ENCODE measurements at regions not wholly inside any gene's neighbourhood (a gene's known extent, or its start where the extent isn't known, plus 50 kb on each side); places are given as distances from the start of the nearest gene placed in this dataset.

- DNase-seq, result no peak
Measured at GRCh38 chr4:31107362-31107761, 387.2 kb downstream of the PCDH7 start.

DNA sequence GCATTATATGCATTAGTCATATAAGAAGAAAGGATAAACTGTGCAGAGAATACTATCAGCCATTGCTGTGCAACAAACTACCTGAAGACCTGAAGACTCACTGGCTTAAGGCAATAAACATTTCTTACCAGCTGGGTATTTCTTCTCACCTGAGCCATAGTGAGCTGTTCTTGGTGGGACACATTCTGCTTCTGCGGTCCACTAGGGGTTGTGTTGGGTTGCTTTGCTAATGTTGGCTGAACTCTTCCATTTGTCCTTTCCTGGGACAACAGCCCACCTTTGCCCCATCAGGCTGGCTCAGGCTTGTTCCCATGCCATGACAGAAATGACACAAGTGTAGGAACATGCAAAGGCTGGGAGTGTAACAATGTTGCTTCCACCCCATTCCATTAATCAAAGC is 388.6 kb downstream of the PCDH7 start:
- DNase-seq, result no peak

- DNase-seq, result no peak
Measured at GRCh38 chr4:31111790-31112189, 391.6 kb downstream of the PCDH7 start.

DNA sequence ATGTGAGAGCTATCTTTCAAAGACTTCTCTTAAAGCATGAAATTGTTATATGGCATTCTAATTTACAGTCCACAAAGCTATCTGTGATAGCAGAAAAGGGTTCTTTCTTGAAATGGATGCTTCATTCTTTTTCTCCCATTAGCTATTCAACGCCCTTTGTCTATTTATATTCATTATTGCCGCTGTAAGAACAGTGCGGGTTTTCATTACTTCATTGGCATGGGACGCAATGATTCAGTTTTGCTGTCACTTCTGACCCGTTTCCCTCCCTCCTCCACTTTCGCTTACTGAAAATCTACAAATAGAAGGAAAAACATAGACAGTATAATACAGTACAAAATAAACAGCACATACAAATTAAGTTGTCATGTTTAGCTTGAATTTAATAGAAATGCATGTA is 394.6 kb downstream of the PCDH7 start:
- DNase-seq, result no peak

GRCh38 chr4:31124008-31124585 is 403.9 kb downstream of the PCDH7 start:
- DNase-seq, result no peak

DNA sequence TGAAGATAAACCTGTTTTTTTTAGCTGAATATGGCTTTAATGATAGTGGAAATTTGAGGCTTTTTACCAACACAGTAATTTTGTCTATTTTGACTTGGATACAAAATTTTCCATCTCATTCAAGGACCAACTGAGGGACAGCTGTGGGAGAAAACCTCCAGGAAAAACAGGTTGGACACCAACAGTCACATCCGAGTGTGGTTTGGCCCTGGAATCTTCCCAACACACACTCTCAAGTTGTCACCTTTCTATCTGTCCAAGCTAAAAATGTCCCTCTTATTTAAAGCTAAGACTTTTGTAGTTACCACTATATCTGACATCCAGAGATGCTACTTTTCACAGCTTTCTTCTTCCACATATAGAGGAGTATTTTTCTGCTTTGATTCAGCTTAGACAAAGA is 404.9 kb downstream of the PCDH7 start:
- no peak for DNase-seq

DNA sequence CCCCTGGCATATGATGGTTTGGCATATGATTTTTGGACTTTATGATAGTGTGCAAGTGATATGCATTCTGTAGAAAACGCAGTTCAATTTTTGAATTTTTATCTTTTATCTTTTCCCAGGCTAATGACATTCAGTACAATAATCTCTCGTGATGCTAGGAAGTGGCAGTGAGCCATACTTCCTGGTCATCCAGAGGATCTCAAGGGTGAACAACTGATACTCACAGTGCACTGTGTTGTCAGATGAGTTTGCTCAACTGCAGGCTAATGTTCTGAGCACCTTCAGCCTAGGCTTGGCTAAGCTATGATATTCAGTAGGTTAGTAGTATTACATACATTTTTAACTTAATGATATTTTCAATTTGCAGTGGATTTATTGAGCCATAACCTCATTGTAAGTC is 405.3 kb downstream of the PCDH7 start:
- no peak for DNase-seq

DNA sequence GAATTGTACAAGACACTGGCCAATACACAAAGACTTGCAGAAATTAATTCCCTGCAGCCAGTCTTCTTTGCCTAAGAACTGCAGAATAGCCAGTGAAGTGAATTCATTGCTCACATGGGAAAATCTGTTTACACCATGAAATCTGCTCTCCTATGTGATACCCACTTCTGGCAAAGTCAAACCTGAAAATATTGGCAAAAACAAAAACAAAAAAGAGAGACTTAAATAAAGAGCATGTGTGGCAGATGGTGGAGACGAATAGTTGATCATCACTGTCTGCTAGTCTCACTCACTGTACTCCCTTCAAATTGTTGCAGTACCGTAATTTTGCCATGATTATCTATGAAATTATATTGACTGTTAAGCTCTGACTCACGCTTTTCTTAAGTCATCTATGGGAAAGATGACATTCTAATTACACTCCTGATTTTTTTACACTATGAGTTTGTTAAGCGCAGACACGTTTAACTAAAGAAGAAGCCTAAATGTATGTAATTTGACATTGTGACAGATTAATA is 406.8 kb downstream of the PCDH7 start:
- no peak for DNase-seq

GRCh38 chr4:31130930-31131329 is 410.8 kb downstream of the PCDH7 start:
- no peak for DNase-seq

DNA sequence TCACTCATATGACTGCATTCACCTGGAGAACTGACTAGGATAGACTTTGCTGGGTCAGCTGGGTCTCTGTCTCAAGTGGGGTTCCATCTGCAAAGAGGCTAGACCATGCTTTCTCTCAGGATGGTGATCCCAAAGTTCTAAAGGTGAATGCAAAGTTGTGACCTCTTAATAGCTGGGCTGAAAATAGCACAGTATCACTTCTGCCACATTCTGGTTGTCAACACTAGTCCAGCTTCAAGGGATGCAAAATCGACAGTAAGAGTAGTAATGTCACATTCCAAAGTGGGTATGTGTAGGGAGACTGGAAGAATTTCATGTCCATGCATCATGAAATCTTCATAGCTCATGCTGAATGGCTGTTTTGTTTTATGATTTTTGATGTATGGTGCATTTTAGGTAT is 414.6 kb downstream of the PCDH7 start:
- DNase-seq, result no peak

GRCh38 chr4:31139767-31140166 is 419.6 kb downstream of the PCDH7 start:
- DNase-seq, result no peak

DNA sequence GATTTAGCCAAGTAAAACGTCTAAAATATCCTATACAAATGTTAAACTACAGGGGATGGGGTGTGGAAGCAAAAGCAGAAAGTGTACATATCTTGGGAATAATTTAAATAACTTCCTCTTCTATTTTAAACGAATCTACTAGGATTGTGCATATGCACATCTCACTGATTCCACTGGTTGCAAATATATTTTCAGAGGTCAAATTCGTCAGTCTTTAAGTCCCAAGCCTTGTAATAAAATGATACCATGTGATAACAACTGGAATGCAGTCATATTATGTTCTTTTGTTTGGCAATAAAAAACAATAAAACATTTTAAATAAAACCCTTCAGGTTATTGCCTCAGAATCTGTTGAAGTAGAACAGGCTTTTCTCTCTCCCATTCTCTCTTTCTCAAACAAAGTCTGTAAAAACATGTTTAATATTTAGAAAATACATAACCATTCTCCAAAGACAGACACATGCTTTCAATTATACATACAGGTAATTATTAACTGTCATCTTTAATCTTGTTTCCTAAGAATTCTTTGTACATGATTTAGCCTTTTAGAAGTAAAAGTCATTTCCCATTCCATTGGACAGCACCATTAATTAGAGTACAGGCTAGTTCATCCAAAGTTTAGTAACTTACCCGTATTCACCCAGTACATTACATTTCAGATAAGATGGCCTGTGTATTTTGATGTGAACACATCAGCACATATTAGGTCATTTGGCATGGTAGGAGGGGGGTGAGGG is 421.1 kb downstream of the PCDH7 start:
- no peak for DNase-seq

- no peak for DNase-seq
Measured at GRCh38 chr4:31141832-31142142, 421.6 kb downstream of the PCDH7 start.

DNA sequence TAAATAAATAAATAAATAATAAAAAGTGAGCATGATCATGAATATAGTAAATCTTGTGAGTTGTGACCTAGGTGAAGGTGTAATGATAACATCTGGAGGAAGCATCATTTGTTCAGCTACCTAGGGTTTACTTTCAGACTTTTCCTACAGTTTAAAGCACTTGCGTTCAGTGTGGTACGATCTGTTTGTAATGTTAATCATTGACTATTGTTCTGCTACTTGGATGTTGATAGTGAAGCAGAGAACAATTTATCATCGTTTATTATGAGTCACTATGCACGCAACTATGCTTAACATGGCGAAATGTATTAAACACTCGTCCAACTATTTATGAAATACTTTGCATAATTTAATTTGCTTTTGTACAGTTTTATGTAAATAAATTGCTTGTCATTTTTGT is 426.2 kb downstream of the PCDH7 start:
- DNase-seq, result no peak

DNA sequence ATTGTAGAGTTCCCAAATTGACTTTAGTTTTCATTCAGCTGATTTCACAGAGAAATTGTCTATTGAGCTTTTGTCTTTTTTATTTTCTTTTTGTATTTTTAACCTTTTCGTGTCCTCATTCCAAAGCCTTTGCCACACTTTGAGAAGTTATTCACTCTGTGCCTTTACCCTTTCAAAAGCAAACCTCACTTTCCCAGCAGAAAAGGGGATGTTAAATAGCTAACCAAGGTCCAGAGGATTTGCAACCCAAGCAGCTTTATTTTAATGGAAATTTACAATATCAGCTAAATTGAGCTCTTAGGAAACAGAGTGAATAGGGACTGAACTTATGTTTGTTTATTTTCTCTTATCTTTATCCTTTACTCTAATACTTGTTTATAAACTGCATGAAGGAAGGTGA is 428.8 kb downstream of the PCDH7 start:
- DNase-seq, result no peak

GRCh38 chr4:31156221-31156620 is 436.1 kb downstream of the PCDH7 start:
- DNase-seq, result no peak

DNA sequence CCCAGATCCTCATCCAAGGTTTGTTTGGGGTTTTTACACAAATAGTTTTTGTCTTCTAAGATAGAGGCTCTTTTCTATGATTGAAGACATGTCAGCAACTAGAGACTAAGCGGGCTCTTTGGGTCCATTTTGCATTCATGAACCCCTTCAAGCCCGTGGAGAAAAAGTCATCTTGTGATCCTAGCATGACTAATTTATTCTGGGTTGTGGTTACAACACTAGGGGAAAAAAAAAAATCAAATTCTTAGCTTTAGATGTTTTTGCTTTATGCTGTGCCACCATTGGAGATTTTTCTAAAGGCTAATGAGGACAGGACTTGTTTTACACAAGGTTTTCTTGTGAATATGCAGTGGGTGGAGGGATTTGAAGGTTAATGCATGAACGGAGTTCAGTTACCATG is 440.0 kb downstream of the PCDH7 start:
- DNase-seq, result no peak

- DNase-seq, result no peak
Measured at GRCh38 chr4:31169846-31170245, 449.7 kb downstream of the PCDH7 start.

DNA sequence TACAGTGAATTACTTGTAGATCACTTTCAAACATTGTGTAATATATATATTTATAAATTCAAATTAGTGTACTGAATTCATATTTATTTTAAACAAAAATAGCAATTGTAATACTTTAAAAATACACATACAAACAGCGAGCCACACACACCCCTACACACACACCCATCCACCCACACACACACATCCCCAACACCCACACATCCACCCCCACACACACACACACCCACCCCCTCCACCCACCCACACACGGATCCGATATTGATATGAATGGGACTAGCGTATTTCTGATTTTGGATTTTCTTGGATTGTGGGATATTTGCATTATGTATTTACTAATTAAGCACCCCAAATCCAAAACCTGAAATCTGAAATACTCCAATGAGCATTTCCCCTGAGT is 451.2 kb downstream of the PCDH7 start:
- no peak for DNase-seq

GRCh38 chr4:31175242-31175910 is 455.2 kb downstream of the PCDH7 start:
- DNase-seq, result no peak

GRCh38 chr4:31183256-31183655 is 463.1 kb downstream of the PCDH7 start:
- no peak for DNase-seq

GRCh38 chr4:31185014-31185585 is 464.9 kb downstream of the PCDH7 start:
- DNase-seq, result no peak

DNA sequence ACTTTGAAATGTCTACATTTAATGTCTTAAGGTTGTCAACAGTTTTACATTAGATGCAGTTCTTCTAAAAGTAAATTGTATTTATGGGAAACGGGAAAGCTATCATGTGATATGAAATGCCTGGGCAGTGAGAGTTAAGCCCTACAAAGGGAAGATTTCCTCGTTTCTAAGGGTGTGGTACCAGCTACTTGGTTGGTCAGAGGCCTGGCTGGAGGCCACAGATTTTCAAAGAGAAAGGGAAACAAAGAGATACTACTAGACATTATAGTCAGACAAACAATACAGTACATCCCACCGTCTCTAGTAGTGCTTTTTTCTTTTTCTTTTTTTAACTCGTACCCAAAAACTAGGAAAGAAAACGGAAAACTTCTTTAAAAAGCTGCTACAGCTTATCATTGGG is 467.8 kb downstream of the PCDH7 start:
- DNase-seq, result no peak

Measured in muscle of arm (tissue), 1 donor.